Ovary (tissue), 7 donors: ENCODE measurements at regions not wholly inside any gene's neighbourhood (a gene's known extent, or its start where the extent isn't known, plus 50 kb on each side); places are given as distances from the start of the nearest gene placed in this dataset.

ENCODE experiments used
- DNase-seq, 5 donors: peaks; one replicate each; pipeline ENCODE4 v3.0.0-alpha.2; 2019 to 2020
- H3K27ac ChIP-seq, 2 donors: fragments of 200-600 bp; one replicate each; pipeline versions ENCODE4 v1.5.1 to v1.8.0; 2019 to 2022
- H3K27me3 ChIP-seq: fragments of 200-600 bp; one replicate; pipeline ENCODE4 v1.8.0; 2022
- H3K36me3 ChIP-seq: fragments of 200-600 bp; sonication (generic); one replicate; pipeline ENCODE4 v1.5.1; 2019
- H3K4me1 ChIP-seq: one replicate; pipeline ENCODE4 v1.8.1; 2013; ENCODE audit warnings: mild to moderate bottlenecking, moderate library complexity; ENCODE audit not compliant: insufficient read depth
- H3K4me3 ChIP-seq: fragments of 200-600 bp; sonication (generic); one replicate; pipeline ENCODE4 v1.5.1; 2017
- H3K9me3 ChIP-seq, 2 donors: fragments of 200-600 bp in 1 of 2; sonication (generic) in 1 of 2; one replicate each; pipeline versions ENCODE4 v1.5.1 to v1.8.1; 2013 to 2019; ENCODE audit warnings: mild to moderate bottlenecking in 1 of 2, moderate library complexity in 1 of 2
- EP300 ChIP-seq: sonication (generic); formaldehyde crosslinking; IDR thresholded peaks from one replicate; pipeline ENCODE4 v1.6.1; 2017; ENCODE audit warnings: antibody characterized with exemption
- POLR2A ChIP-seq: fragments of 450-650 bp; IDR thresholded peaks from one replicate; pipeline ENCODE4 v1.6.1; 2017; ENCODE audit warnings: antibody characterized with exemption, mild to moderate bottlenecking, moderate library complexity
- WGBS, 3 donors: extraction: QIAGEN DNeasy Blood & Tissue Kit in 1 of 3; methylation state at CpG; one replicate each; pipeline versions ENCODE4 v1.1.5 to v1.1.7; 2013 to 2017; 5-methylcytosine and 5-hydroxymethylcytosine counted together
- intact Hi-C, 4 donors: fragments of 100-400 bp; cut with DNase I; formaldehyde crosslinking; loops; one replicate each; pipeline versions ENCODE4 v1.11.0 to v1.15.1; 2022 to 2023
- TF ChIP-seq, protein P1 (sequence below), 3 donors: fragments of 450-650 bp in 2 of 3; fragments of 200-600 bp in 1 of 3; IDR thresholded peaks; one replicate each; pipeline versions ENCODE4 v1.5.1 to v1.8.0; 2016 to 2022; ENCODE audit warnings: antibody characterized with exemption in 3 of 3, mild to moderate bottlenecking in 1 of 3
- donor health status: DM: no; HTN: no; CAD: no; lungs with moderate emphysema.
- donor health status: DM: no; HTN: no; CAD: no.
- donor health status: Bipolar disorder and iron deficiency.
- donor health status: DM: no; HTN: no; CAD: no.
- donor health status: DM: yes; HTN: yes; CAD: no.

DNA sequence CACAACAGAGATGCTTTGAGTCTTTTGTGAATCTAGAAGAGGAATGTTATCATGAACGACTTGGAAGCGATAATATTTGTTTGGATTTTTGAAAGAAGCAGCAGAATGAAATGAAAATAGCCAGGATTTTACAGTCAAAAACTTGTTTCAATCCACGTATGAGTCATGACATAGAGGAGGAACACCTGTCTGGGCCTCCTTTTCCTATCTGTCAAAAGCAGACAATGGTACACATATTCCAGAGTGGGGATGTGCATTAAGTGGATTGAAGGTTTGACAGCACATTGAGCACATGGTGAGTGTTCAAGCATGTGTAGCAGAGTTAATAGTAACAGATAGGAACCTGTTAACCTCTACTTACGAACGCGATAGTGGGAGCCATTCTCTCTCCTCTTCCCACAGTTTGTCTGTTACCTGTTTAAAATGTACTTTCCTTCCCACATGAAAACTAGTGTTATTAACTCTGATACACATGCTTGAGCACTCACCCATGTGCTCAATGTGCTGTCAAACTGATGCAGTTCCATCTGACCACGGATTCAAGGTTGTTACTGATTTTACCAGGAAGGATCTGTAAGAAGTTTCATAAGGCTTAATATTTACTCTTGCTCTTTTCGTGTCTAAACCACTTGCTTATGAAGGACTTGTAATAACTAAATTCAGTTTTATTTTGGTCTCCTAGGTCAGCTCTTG is 863.4 kb upstream of the SOX11 start:
- no peak for DNase-seq
- Histone ChIP-seq H3K27ac (no peak overlapping the region), H3K9me3 (no peaks in the 10 kb centered on the region), H3K4me1 (no peaks in the 10 kb centered on the region), H3K27me3 (no peaks in the 10 kb centered on the region), H3K4me3 (no peak overlapping the region), H3K36me3 (no peaks in the 10 kb centered on the region)
- TF ChIP-seq, protein P1, sequence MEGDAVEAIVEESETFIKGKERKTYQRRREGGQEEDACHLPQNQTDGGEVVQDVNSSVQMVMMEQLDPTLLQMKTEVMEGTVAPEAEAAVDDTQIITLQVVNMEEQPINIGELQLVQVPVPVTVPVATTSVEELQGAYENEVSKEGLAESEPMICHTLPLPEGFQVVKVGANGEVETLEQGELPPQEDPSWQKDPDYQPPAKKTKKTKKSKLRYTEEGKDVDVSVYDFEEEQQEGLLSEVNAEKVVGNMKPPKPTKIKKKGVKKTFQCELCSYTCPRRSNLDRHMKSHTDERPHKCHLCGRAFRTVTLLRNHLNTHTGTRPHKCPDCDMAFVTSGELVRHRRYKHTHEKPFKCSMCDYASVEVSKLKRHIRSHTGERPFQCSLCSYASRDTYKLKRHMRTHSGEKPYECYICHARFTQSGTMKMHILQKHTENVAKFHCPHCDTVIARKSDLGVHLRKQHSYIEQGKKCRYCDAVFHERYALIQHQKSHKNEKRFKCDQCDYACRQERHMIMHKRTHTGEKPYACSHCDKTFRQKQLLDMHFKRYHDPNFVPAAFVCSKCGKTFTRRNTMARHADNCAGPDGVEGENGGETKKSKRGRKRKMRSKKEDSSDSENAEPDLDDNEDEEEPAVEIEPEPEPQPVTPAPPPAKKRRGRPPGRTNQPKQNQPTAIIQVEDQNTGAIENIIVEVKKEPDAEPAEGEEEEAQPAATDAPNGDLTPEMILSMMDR (IDR thresholded peaks at IDR 0.05): no peak
- TF ChIP-seq POLR2A: no peak
- TF ChIP-seq EP300: no peak
- intact Hi-C loops: no loop called here
- 25 to 53% (median 35%) methylated on average over 8 of the region's 8 CpGs for WGBS, 3 donors

DNA sequence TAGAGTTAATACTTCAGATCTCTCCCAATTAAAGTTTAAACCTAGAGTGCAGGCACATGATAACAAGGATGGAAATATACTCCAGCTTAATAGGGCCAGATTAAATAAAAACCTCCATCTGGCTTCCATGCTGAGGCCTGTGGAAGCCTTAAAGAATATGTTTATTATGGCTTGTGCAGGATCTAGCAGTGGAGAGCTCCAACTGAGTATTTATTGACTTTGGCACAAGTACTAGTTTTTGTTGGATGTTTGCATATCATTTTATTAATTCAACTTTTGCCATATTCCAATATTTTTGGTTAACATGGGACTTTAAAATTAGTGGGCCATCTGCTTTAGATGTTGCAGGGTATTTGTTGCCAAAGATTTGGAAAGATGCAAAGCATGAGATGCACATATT is 860.4 kb upstream of the SOX11 start:
- Histone ChIP-seq H3K4me1 (no peaks in the 10 kb centered on the region), H3K36me3 (no peaks in the 10 kb centered on the region), H3K27ac (no peak overlapping the region), H3K27me3 (no peaks in the 10 kb centered on the region), H3K9me3 (no peaks in the 10 kb centered on the region), H3K4me3 (no peak overlapping the region)
- intact Hi-C loops: no loop called here
- no peak for TF ChIP-seq POLR2A
- TF ChIP-seq EP300: no peak
- TF ChIP-seq, protein P1 (IDR thresholded peaks at IDR 0.05): no peak
- no peak for DNase-seq

DNA sequence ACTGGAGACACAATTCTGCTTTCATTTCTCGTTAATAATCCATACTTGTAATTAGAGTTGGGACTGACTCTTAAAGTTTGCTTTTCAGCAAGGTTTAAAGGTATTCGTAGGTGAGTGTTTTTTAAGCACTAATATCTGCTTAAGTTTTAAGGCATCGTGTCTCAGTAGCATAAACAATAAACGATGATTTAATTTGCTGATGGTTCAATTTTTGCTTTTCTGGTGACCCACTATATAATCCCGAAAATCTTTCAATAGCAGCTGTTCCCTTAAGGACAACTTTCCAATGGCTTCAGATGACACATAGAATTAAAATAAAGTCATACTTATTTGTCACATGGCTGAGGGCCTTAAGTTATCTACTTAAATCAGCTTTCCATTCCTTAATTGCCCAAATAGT is 859.5 kb upstream of the SOX11 start:
- no peaks in the 10 kb centered on the region for H3K36me3 ChIP-seq
- no peaks in the 10 kb centered on the region for H3K27me3 ChIP-seq
- H3K4me1 ChIP-seq: no peaks in the 10 kb centered on the region
- no peak overlapping the region for H3K27ac ChIP-seq
- intact Hi-C loops: no loop called here
- H3K9me3 ChIP-seq: no peaks in the 10 kb centered on the region
- 78 to 89% (median 88%) methylated on average over 5 of the region's 5 CpGs for WGBS, 3 donors
- H3K4me3 ChIP-seq: no peak overlapping the region
- no peak for DNase-seq
- no peak for TF ChIP-seq EP300
- TF ChIP-seq, protein P1 (IDR thresholded peaks at IDR 0.05): no peak
- no peak for TF ChIP-seq POLR2A

DNA sequence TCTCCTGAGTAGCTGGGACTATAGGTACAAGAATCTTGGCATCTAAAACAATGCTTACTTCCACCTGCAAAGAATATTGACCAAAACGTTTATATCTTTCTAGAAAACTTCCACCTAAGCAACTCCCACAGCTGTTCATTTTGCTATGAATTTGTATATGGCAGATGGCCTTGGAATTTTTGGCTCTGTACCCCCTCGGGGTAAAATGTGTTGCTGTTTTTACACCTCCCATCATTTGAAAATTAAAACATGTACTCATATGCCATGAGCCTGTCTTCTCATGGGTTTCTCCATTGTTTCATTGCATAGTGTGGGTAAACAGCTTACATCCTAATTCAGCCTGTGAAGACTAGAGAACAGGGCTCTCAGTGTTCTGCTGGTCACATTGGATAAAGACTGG is 853.6 kb upstream of the SOX11 start:
- H3K36me3 ChIP-seq: no peaks in the 10 kb centered on the region
- no peaks in the 10 kb centered on the region for H3K9me3 ChIP-seq
- 18 to 40% (median 18%) methylated on average over 2 of the region's 2 CpGs for WGBS, 3 donors
- intact Hi-C loops: no loop called here
- TF ChIP-seq, protein P1 (IDR thresholded peaks at IDR 0.05): no peak
- TF ChIP-seq POLR2A (no peak), EP300 (no peak)
- no peaks in the 10 kb centered on the region for H3K4me1 ChIP-seq
- H3K4me3 ChIP-seq: no peak overlapping the region
- no peaks in the 10 kb centered on the region for H3K27me3 ChIP-seq
- DNase-seq: no peak
- H3K27ac ChIP-seq: no peak overlapping the region
